ENCODE measurements at regions not wholly inside any gene's neighbourhood (a gene's known extent, or its start where the extent isn't known, plus 50 kb on each side); places are given as distances from the start of the nearest gene placed in this dataset.

DNA sequence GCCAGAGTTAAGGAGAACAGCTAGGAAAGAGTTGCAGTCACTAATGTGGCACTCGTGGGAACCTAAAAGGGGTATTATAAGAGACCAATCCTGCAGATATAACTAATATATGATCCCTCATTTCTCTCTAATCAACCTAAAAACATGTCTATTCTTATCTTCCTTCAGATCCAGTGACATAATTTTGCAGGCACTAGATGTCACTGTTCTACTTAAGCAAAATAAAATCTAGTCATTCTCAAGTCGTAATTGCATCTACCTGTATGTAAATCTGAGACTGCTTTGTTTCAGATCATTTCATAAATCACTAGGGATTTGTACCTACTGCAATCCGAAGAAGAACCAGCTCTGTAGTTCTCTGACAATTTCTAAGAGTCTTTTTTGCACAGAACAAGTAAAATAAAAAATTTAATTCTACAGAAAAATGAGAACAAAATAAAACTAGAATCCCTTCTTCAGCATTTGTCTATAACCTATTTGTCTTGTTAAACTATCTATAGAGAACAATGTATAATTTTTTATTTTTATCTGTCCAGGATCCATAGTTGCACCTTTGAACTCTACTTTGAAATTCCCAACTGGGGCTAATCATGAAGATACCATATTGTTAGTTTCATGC is 56.5 kb upstream of the ERBB4 start:
- DNase-seq: no peak

DNA sequence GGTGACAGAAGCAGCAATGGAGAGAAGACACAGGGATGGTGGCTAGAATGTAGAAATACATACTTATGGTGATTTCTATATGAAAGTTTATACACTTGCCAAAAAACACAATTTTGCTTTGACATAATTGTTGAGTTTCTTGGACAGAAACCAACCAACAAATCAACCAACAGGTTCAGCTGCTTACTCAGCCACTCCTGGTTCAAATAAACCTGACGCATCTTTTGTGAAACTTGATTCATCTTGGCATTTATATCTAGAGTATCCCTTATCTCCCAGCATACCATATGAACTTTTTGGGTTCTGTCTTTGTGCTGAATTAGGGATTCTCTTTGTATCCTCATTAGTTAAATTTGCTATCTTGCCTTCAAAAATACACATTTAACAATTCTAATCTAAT is 54.1 kb upstream of the ERBB4 start:
- no peak for DNase-seq

Measured in NCI-H1436 (cell line).